ENCODE measurements at regions not wholly inside any gene's neighbourhood (a gene's known extent, or its start where the extent isn't known, plus 50 kb on each side); places are given as distances from the start of the nearest gene placed in this dataset.

DNA sequence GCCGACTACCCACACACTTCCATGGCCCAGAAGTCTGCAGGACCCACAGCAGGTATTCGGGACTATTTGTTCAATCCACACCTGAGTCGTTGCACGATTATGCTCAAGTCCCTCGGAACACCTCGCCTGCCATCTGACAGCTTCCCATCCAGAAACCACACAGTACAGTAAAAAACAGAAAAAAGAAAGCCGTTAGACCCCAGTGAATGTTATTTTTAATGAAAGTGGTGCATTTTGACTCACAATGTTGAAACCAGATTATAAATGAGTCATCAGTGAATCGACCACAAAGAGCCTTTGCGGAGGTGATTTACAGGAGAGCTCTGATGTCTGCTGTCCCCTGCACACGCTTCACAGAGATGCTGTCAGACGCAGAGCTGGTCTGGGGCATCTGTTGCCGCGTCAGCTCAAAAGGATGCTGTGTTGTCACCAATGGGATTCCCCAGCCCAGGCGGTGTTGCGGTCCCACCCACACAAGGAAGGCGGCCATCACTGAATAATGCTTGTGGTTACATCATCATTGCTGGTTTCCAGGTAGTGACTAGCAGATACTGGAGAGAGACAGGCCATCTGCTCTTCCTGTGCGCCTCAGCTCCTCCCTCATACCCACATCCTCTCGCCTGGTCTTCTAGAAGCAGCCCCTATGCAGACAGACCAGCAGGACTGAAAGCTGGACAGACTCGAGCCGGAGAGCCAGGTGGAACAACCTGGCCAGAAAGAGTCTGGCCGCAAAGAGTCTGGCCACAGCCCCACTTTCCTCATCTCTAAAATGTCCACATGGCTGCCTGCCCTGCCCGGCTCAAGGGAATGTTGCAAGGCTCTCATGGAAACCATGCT lies 116.8 kb downstream of the TOMM20 start:
- in situ Hi-C loops (cut with MboI; ENCODE audit: low sequenced_read_pairs): no loop called here

DNA sequence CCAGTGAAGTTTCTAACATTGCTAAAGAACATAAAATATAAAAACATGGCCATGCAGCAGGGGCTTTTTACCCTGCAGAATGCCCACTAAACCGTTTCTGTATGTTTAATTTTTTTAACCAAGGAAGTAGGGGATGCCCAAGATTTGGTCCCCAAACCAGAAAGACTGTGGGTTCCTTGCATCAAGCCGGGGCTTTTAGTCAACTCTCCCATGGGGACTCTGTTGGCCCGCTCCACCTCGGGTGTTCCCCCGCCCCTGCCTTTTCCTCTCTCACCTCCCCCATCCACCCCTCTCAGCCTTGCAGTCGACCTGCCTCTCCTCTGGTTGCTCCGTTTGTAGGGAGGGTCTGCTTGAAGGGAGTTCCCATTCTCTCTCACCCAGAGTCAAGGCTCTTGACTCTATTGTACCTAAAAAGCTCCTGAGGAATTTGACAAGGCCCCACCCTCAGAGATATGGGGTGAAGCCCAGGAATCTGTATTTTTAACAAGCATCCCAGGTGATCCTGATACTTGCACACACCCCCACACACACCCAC lies 117.5 kb downstream of the TOMM20 start:
- in situ Hi-C loops (cut with MboI; ENCODE audit: low sequenced_read_pairs): no loop called here

DNA sequence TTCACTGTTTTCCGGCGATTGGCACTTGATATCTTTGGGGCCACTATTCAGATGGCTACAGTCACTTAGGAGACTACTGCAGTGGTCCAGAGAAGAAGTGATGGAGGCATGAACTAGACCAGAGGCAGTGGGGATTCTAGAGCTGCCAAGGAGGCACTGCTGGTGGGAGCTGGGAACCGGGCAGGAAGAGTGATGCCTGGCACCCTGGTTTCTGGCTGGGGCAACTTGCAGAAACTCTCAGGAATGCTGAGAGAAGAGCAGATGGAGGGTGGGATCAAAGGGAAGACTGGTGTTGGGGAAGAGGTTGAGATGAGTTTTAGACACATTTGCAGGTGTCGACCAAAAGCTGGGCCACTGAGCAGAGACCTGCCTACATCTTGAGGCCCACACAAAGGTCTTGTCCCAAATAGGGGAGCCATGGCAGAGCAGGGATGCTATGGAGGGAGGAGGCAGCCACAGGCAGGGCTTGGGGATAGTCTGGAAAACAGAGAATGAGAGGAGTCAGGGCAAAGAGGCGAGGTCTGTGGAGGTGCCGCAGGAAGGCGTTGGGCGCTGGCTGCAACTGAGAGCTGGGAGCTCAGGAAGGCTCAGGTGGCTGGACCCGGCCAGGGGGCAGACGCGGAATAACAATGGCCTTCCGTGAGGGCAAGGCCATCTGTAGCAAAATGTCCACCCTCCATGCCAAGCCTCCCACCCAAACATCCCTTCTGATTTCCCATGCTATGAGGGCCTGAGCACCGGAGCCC lies 118.9 kb downstream of the TOMM20 start:
- in situ Hi-C loops (cut with MboI; ENCODE audit: low sequenced_read_pairs): no loop called here

DNA sequence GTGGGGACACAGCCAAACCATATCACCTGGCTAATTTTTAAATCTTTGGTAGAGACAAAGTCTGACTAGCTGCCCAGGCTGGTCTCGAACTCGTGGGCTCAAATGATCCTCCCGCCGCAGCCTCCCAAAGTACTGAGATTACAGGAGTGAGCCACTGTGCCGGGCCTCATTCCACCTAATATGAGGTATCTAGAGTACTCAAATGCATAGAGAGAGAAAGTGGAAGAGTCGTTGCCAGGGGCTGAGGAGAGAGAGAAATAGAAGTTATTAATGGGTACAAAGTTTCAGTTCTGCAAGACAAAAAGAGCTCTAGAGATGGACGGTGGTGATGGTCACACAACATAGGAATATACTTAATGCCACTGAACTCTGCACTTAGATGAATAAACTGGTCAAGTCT lies 119.6 kb downstream of the TOMM20 start:
- in situ Hi-C loops (cut with MboI; ENCODE audit: low sequenced_read_pairs): no loop called here

DNA sequence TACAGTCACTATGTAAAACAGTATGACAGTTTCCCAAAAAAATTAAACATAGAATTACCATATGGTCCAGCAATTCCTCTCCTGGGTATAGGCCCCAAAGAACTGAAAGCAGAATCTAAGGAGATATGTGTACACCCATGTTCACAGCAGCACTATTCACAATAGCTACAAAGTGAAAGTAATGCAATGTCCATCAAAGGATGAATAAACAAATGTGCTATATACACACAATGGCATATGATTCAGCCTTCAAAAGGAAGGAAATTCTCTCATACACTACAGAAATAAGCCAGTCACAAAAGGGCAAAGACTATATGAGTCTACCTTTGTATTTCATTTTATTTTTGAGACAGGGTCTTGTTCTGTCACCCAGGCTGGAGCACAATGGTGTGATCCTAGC lies 120.4 kb downstream of the TOMM20 start:
- in situ Hi-C loops (cut with MboI; ENCODE audit: low sequenced_read_pairs): no loop called here

DNA sequence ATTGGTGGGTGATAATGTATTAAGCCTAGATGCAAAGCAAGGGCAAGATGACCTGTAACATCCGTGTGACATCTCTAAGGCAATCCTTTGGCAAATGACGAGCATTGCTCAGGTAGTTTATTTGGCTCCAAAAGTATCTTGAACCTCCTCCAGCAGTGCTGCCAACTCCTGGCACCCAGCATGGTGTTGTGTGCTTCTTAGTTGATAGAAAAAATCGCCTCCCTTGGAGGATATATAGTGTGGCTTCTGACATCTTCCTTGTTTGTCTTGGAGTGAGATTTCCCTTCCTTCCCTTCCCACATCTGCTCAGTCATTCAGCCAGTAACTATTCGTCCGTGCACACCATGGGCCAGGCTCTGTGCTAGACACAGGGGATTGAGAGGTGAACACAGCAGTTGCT lies 121.8 kb downstream of the TOMM20 start:
- in situ Hi-C loops (cut with MboI; ENCODE audit: low sequenced_read_pairs): no loop called here

DNA sequence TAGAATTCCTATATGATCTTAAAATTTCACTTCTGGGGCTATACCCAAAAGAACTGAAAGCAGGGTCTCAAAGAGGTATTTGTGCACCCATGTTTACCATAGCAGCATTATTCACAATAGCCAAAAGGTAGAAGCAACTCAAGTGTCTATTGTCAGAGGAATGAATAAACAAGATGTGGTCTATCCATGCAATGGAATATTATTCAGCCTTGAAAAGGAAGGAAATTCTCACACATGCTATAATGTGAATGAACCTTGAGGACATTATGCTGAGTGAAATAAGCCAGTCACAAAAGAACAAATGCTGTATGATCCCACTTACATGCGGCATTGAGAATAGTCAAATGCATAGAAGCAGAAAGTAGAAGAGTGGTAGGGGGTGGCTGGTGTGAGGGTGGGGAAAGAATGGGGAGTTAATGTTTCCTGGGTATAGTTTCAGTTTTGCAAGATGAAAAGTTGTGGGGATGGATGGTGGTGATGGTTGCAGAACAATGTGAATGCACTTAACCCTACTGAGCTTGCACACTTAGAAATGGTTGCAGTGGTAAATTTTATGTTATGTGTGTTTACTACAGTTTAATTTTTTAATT lies 122.4 kb downstream of the TOMM20 start:
- in situ Hi-C loops (cut with MboI; ENCODE audit: low sequenced_read_pairs): no loop called here

DNA sequence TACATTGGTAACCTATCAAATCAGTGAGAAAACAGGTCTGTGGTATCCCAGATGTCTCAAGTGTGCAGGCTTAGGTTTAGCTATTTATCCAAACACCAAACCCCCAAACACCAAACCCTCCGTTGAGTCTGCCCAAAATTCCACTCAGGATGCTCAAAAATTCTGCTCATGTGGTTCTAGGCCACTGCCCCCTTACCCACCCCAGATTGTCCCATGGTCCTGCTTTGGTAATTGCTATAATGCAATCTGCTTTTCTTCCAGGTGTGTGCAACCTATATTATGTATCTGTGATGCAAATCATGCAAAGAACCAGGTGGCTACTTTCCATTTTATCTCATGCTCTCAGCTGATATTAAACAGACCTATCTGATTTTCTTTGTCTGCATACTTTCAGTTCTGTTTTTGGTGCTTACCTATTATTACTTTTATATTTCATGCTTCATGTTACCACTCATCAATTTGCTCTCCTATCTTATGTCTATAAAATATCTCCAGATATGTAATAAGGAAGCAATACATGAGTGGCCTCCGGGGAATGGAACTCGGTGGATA lies 123.7 kb downstream of the TOMM20 start:
- in situ Hi-C loops (cut with MboI; ENCODE audit: low sequenced_read_pairs): no loop called here

DNA sequence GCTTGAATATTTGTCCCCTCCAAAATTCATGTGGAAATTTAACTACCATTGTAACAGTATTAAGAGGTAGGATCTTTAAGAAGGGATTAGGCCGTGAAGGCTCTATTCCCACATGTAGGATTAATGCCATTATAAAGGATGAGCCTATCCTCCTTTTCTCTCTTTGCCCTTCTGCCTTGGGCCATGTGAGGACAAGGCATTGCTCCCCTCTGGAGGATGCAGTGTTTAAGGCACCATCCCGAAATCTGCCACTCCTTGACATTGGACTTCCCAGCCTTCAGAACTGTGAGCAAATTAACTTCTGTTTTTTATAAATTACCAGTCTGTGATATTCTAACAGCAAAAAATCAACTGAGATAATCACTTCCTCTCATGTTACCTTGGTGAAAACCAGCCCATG lies 124.4 kb downstream of the TOMM20 start:
- in situ Hi-C loops (cut with MboI; ENCODE audit: low sequenced_read_pairs): no loop called here

DNA sequence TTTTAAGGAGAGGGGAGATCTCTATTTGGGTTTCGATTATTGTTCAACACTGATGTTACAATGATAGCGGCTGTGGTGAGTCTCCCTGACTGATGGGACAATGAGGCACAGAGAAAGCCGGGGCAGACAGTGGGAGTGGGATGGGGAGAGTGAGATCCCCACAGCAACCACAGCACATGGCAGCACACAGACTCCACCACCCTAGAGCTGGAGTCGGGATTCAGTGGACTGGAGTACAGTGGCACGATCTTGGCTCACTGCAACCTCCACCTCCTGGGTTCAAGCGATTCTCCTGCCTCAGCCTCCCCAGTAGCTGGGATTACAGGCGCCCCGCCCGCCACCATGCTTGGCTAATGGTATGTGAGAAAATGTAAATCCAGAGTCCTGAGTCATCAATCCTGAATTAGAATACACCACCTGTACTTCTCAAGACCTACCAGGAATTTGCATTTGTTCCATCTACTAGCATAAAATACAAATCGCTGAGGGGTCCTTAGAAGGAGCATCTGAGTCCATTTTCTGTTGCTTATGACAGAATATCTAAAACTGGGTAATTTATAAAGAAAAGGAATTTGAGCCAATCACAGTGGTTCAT lies 125.8 kb downstream of the TOMM20 start:
- in situ Hi-C loops (cut with MboI; ENCODE audit: low sequenced_read_pairs): no loop called here

DNA sequence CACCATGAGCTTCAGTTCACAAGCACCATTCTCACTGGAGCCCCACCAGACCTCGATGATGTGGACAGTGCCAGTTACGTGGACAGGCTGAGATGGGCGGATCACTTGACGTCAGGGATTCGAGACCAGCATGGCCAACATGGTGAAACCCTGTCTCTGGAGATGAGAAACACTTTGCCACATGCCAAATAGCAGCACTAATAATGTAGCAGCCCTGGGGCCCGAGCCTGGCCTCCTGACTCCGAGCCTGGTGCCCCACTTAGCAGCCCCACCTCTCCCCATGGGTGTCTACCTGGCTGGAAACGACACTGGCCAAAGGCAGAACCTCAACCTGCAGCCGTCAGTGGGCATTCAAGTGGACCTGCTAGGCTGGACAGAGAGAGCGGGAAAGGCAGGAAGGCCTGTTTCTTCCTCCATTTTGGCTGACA lies 129.1 kb downstream of the TOMM20 start:
- in situ Hi-C loops (cut with MboI; ENCODE audit: low sequenced_read_pairs): no loop called here

DNA sequence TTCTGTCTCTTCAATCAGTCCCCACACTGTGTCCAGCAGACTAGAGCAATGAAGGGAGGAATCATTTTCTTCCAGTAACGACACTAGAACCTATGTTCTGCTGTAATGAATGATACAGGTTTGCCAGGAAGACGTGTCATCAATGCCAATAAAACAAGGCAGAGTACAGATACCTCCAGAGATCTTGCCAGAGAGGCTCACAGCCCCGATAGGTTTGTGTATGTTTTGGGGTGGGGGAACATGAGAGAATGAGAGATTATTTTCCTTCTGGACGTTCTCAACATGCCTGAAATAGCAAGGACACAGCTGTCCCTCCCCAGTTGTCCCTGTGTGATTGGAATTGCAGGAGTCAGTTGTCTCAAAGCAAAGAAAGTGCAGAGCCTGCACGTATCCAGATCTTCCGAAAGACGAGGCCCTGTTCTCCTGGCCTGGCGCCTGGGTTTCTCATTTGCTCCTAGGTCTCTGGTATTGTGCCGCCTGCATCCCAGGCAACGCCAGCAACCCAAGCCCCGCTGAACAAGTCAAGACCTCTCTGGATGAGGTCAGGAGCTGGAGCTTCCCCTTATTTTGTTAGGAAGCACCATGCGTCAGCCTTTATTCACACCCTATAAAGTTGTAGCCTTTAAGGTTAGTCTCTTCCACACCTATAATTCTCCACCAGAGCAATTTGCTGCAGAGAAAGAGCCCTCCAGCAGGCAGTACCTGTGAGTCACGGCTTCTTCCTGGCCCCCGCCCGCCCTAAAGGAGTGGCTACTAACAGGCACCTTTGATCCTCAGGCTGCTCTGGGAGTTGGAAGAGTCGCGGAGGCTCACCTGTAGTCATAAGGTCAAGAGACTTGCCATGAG lies 130.5 kb downstream of the TOMM20 start:
- in situ Hi-C loops (cut with MboI; ENCODE audit: low sequenced_read_pairs): no loop called here

DNA sequence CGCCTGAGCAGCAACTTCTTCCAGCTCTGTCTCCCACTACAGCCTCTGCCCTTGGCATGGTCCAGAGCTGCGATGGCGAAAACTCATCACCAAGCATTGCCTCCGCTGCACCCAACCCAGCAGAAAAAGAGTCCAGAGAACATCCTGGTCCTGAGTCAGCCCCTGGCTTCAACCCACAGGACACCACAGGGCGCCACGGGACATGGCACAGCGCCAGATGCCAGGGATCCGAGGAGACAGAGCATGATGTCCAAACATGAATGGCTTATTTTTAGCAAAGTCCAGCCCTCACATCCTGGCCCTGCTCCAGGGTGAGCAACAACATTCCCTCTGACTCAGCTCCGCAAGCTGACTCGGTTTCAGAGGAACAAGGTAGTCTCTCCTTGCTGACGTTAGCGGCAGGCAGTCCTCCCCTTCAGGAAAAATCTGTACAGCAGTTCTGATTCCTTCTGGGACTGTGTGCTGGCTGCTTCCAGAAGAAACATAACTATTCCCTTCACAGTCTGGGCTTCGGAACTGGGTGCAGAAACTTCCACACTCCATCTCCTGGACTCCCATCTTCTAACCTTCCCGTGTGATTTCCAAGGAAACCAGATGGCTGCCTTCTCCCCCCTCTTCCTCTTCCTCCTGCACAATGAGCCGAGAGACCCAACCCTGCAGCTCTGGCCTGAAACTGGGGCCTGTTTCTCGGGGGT lies 131.3 kb downstream of the TOMM20 start:
- in situ Hi-C loops (cut with MboI; ENCODE audit: low sequenced_read_pairs): no loop called here

DNA sequence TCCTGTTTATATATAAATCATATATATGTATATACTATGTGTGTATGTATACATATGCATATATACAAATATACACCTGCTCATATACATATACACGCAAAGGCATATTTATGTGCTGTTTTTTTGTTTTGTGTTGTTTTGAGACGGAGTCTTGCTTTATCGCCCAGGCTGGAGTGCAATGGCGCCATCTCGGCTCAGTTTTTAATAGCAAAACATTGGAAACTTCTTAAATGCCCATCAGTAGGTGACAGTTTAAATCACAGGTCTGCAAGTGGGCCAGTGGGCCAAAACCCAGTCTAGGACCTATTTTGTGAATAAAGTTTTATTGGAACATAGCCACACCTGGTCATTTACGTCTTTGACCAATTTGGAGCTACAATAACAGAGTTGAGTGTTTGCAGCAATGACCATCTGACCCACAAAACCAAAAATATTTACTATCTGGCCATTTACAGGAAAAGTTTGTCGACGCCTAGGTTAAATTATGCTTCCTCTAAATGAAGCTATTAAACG lies 132.3 kb downstream of the TOMM20 start:
- in situ Hi-C loops (cut with MboI; ENCODE audit: low sequenced_read_pairs): no loop called here

DNA sequence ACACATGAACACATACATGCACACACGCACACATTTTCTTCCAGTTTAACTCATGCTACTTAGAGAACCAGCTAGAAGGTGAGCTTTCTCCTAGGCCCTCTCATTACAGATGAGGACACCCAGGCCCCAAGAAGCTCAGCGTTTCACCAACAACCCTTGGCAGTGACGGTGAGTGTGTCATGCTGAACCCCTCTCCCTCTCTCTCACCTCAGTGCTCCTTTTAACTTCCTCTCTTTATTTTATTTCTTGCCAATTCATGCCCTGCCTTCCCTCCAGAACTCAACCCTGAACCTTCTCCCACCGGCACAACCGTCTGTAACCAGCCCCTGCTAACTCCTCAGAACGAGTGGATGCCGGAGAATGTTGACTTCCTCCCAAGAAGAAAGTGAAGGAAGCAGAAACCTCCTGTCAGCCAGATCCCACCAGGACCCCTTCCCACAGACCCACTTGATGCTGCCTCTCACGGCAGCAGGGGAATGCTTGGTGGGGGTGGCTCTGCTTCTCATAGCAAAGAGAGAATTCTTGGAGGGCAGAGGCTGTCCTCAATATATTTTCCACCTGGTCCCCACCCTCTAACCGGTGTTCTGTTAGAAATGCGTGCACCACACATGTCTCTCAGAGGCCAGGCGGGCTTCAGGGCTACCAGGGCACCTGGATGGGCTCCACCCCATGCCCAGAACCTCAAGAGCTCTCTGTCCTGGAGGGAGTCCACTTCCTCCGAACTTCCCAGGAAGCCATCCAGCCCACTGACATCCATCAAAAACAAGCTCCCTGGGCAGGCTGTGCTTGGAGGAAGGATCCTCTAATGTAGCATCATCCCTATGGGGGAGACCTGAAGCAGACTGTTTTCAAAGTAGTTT lies 134.0 kb downstream of the TOMM20 start:
- in situ Hi-C loops (cut with MboI; ENCODE audit: low sequenced_read_pairs): no loop called here

DNA sequence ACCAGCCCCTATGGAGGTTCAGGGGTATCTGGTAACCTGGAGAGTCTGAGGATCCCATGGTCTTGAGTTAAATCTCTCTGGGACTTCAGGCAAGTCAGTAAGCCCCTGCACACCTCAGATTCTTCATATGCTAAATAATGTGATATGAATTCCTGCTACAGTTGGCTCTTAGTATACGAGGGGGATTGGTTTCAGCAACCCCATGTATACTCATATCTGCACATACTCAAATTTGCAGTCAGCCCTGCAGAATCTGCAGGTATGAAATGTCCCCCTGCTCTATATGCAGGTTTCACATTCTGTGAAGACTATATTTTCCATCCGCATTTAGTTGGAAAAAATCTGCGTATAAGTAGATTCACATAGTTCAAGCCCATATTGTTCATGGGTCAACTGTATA lies 136.6 kb downstream of the TOMM20 start:
- in situ Hi-C loops (cut with MboI; ENCODE audit: low sequenced_read_pairs): no loop called here

DNA sequence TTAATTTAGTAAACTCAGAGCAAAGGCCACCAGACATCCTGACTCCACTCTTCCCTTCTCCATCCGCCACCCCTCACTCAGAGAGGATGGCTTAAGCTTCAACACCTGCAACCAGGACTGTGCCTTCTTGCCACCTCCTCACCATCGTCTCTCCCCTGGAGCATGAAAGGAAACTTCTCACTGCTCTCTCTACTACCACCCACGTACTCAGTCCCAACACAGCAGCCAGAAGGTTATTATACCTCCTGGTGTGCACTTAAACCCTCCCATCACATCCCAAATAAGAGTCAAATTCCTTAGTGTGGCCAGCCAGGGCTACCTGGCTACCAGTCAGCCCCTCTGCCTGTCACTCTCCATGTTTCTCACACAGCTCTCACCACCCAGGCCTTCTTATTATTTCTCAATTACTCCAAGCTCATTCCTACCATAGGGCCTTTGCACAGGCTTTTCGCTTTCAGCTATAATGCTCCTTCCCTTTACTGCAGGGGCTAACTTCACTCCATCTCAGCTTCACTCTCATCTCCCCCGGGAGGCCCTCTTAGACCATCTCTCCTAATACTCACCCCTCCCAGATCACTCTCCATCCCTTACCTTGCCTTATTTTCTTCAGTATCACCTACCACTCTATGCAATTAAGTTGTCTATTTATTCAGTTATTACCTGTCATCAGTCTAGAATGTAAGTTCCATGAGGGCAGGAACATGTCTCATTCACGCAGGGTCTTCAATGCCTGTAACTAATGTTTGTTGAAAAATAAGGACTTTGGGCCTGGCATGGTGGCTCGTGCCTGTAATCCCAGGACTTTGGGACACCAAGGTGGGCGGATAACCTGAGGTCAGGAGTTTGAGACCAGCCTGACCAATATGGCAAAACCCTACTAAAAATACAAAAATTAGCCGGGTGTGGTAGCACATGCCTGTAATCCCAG lies 137.5 kb downstream of the TOMM20 start:
- in situ Hi-C loops (cut with MboI; ENCODE audit: low sequenced_read_pairs): no loop called here
